HepG2 (cell line): ENCODE measurements at regions not wholly inside any gene's neighbourhood (a gene's known extent, or its start where the extent isn't known, plus 50 kb on each side); places are given as distances from the start of the nearest gene placed in this dataset.

Source experiments
- ATAC-seq: fragments of 200-7000 bp; cut with Tn5 transposase; 3 replicates; pipeline ENCODE4 v1.9.1; 2020; ENCODE audit warnings: mild to moderate bottlenecking, moderate library complexity
- BruUV-seq: library from RNA; stranded (reverse); fragments of 400-500 nt; replicated peaks from 2 replicates; lab custom pipeline; 2021; lab: Mats Ljungman, UMichigan
- CTCF ChIA-PET: fragments of 300-600 bp; formaldehyde crosslinking; extraction: SDS; loops from one replicate; lab custom pipeline; 2021; ENCODE audit warnings: low total read pairs, inconsistent platforms, low intra/inter-chr PET ratio; lab: Yijun Ruan, JAX
- POLR2A ChIA-PET: fragments of 350-600 bp; sonication (Branson Sonifier 250); formaldehyde crosslinking; loops from one replicate; lab custom pipeline; 2020; ENCODE audit warnings: antibody characterized with exemption, inconsistent platforms; lab: Yijun Ruan, JAX
- DNase-seq: peaks from one replicate; pipeline ENCODE4 v3.0.0-alpha.2; 2015; ENCODE audit warnings: low spot score
- FAIRE-seq: peaks from 3 replicates; lab custom pipeline; 2011; peaks lifted over from hg19 to GRCh38; lab: Jason Lieb, UNC
- H2AFZ ChIP-seq: one replicate; pipeline ENCODE4 v1.6.1; 2011; ENCODE audit warnings: low read length, inconsistent platforms
- H3K27ac ChIP-seq: fragments of 300-600 bp; 3 replicates; pipeline ENCODE4 v1.8.0; 2011; ENCODE audit warnings: mixed run types, mild to moderate bottlenecking, mixed read lengths, low read length, inconsistent platforms; ENCODE audit not compliant: insufficient read depth; ENCODE audit errors: extremely low read length
- H3K27me3 ChIP-seq, 2 experiments: fragments of 200-600 bp in 1 of 2; 2 replicates in 1 of 2; 3 replicates in 1 of 2; pipeline versions ENCODE4 v1.6.0 to v1.8.0; 2011; ENCODE audit warnings: low read length in 2 of 2, mild to moderate bottlenecking in 2 of 2, moderate library complexity in 2 of 2, inconsistent platforms in 1 of 2; ENCODE audit not compliant: insufficient read depth in 2 of 2, control insufficient read depth in 1 of 2
- H3K36me3 ChIP-seq, 2 experiments: fragments of 200-600 bp in 1 of 2; replicated peaks in 1 of 2; 2 replicates in 1 of 2; 3 replicates in 1 of 2; pipeline versions ENCODE4 v1.5.1 to v1.8.0; 2011; ENCODE audit warnings: low read length in 2 of 2, inconsistent platforms in 1 of 2; ENCODE audit not compliant: insufficient read depth in 2 of 2, control insufficient read depth in 1 of 2
- H3K4me1 ChIP-seq: 2 replicates; pipeline ENCODE4 v1.5.1; 2012; ENCODE audit warnings: low read length, inconsistent platforms; ENCODE audit not compliant: insufficient read depth
- H3K4me2 ChIP-seq: 2 replicates; pipeline ENCODE4 v1.6.0; 2011; ENCODE audit warnings: low read depth, low read length, inconsistent platforms
- H3K4me3 ChIP-seq, 3 experiments: fragments of 200-600 bp in 1 of 3; sonication (generic), shearing (Covaris generic) in 1 of 3; replicated peaks in 1 of 3; 2 replicates each; pipeline ENCODE4 v1.5.1; 2011 to 2016; ENCODE audit warnings: low read length in 3 of 3, inconsistent platforms in 2 of 3, low read depth in 2 of 3, mild to moderate bottlenecking in 2 of 3, control low read depth in 1 of 3, mixed read lengths in 1 of 3; ENCODE audit not compliant: insufficient read depth in 1 of 3
- H3K79me2 ChIP-seq: one replicate; pipeline ENCODE4 v1.6.1; 2011; ENCODE audit warnings: low read length, inconsistent platforms; ENCODE audit not compliant: insufficient read depth
- H3K9ac ChIP-seq: 2 replicates; pipeline ENCODE4 v1.6.0; 2011; ENCODE audit warnings: mild to moderate bottlenecking, low read depth, low read length, inconsistent platforms; ENCODE audit not compliant: insufficient read depth
- H3K9me3 ChIP-seq: 2 replicates; pipeline ENCODE4 v1.5.1; 2012; ENCODE audit warnings: mild to moderate bottlenecking, low read length
- H4K20me1 ChIP-seq: 2 replicates; pipeline ENCODE4 v1.6.0; 2011; ENCODE audit warnings: inconsistent platforms, mild to moderate bottlenecking, low read length, moderate library complexity; ENCODE audit not compliant: insufficient read depth
- ADNP ChIP-seq: sonication (generic); formaldehyde crosslinking; IDR thresholded peaks from 2 replicates; pipeline ENCODE4 v1.4.0; 2020; ENCODE audit warnings: missing genetic modification reagents
- ARNT ChIP-seq: fragments of 450-650 bp; IDR thresholded peaks from 2 replicates; pipeline ENCODE4 v1.6.1; 2017
- ATF4 ChIP-seq, 2 experiments: fragments of 450-650 bp in 1 of 2; sonication (generic) in 1 of 2; formaldehyde crosslinking; IDR thresholded peaks; 2 replicates each; pipeline versions ENCODE4 v1.5.0 to v1.8.0; 2020 to 2022; ENCODE audit warnings: mild to moderate bottlenecking in 1 of 2, missing genetic modification reagents in 1 of 2
- FOXO1 ChIP-seq: sonication (generic); formaldehyde crosslinking; IDR thresholded peaks from 2 replicates; pipeline ENCODE4 v1.4.0; 2020; ENCODE audit warnings: missing genetic modification reagents
- HIVEP1 ChIP-seq: sonication (generic); formaldehyde crosslinking; IDR thresholded peaks from 2 replicates; pipeline ENCODE4 v1.4.0; 2020; ENCODE audit warnings: mild to moderate bottlenecking, missing genetic modification reagents
- KDM4B ChIP-seq: sonication (generic); formaldehyde crosslinking; IDR thresholded peaks from 2 replicates; pipeline ENCODE4 v1.4.0; 2020; ENCODE audit warnings: missing genetic modification reagents
- SATB2 ChIP-seq: sonication (generic); formaldehyde crosslinking; IDR thresholded peaks from 2 replicates; pipeline ENCODE4 v1.5.0; 2020; ENCODE audit warnings: missing genetic modification reagents
- SIN3A ChIP-seq: IDR thresholded peaks from 2 replicates; pipeline ENCODE4 v1.6.1; 2011; ENCODE audit warnings: low read depth, mild to moderate bottlenecking, control low read depth, low read length, borderline replicate concordance
- SP2 ChIP-seq: sonication (generic); formaldehyde crosslinking; IDR thresholded peaks from 2 replicates; pipeline ENCODE4 v1.5.1; 2020; ENCODE audit warnings: mild to moderate bottlenecking, missing genetic modification reagents
- TFDP2 ChIP-seq: sonication (generic); formaldehyde crosslinking; IDR thresholded peaks from 2 replicates; pipeline ENCODE4 v1.4.0; 2020; ENCODE audit warnings: missing genetic modification reagents
- ZBTB49 ChIP-seq: sonication (generic); formaldehyde crosslinking; IDR thresholded peaks from 2 replicates; pipeline ENCODE4 v1.4.0; 2020; ENCODE audit warnings: missing genetic modification reagents, borderline replicate concordance
- ZNF841 ChIP-seq: sonication (generic); formaldehyde crosslinking; IDR thresholded peaks from 2 replicates; pipeline ENCODE4 v1.8.1; 2023; ENCODE audit warnings: missing genetic modification reagents, borderline replicate concordance
- in situ Hi-C: cut with HindIII; loops from 2 replicates; pipeline ENCODE4 v1.10.0; 2017; ENCODE audit warnings: low pct_unique_long_range_greater_than_20kb; ENCODE audit not compliant: extremely low pct_ligation_motif_present
- intact Hi-C: fragments of 100-400 bp; cut with micrococcal nuclease; formaldehyde crosslinking; loops from one replicate; pipeline ENCODE4 v1.10.0; 2022; ENCODE audit not compliant: unreplicated experiment
- TF ChIP-seq, protein P1 (sequence below): sonication (generic); formaldehyde crosslinking; IDR thresholded peaks from 2 replicates; pipeline ENCODE4 v1.8.0; 2022; ENCODE audit warnings: missing genetic modification reagents, mild to moderate bottlenecking, borderline replicate concordance
- TF ChIP-seq, protein P2 (sequence below): IDR thresholded peaks from 2 replicates; pipeline ENCODE4 v1.6.1; 2016; ENCODE audit warnings: low read depth, borderline replicate concordance
- TF ChIP-seq, protein P3 (sequence below): sonication (generic); formaldehyde crosslinking; IDR thresholded peaks from 2 replicates; pipeline ENCODE4 v1.8.1; 2023; ENCODE audit warnings: mild to moderate bottlenecking, missing genetic modification reagents, borderline replicate concordance
- TF ChIP-seq, protein P4 (sequence below): sonication (generic); formaldehyde crosslinking; IDR thresholded peaks from 2 replicates; pipeline ENCODE4 v1.4.0; 2020; ENCODE audit warnings: low read depth, mild to moderate bottlenecking, missing genetic modification reagents

GRCh38 chrX:39497702-39498265, 600.0 kb downstream of the BCOR start (continued):
- TF ChIP-seq ZBTB49 (CRISPR knock-in tag): no peak

GRCh38 chrX:39499996-39500395, 597.8 kb downstream of the BCOR start:
- CTCF ChIA-PET: no interaction called here
- no peak overlapping the region for H3K27ac ChIP-seq
- BruUV-seq: no TSS peak

More at GRCh38 chrX:39499996-39500395, 597.8 kb downstream of the BCOR start:
- FAIRE-seq (no peak), ATAC-seq (no peak), DNase-seq (no peak)
- no peak overlapping the region for H2AFZ ChIP-seq
- H3K4me3 ChIP-seq: no peak overlapping the region
- H3K9me3 ChIP-seq: no peaks in the 10 kb centered on the region
- no peak overlapping the region for H3K9ac ChIP-seq
- TF ChIP-seq ATF4 (CRISPR knock-in tag; IDR thresholded peaks at IDR 0.05) (no peak), ZNF841 (no peak), ARNT (no peak), HIVEP1 (CRISPR knock-in tag) (no peak), SP2 (CRISPR knock-in tag) (no peak), ADNP (no peak), SIN3A (no peak), TFDP2 (no peak), KDM4B (CRISPR knock-in tag) (no peak), FOXO1 (CRISPR knock-in tag) (no peak), SATB2 (CRISPR knock-in tag) (no peak)
- TF ChIP-seq, protein P1, sequence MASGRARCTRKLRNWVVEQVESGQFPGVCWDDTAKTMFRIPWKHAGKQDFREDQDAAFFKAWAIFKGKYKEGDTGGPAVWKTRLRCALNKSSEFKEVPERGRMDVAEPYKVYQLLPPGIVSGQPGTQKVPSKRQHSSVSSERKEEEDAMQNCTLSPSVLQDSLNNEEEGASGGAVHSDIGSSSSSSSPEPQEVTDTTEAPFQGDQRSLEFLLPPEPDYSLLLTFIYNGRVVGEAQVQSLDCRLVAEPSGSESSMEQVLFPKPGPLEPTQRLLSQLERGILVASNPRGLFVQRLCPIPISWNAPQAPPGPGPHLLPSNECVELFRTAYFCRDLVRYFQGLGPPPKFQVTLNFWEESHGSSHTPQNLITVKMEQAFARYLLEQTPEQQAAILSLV (CRISPR knock-in tag): no peak
- TF ChIP-seq, protein P2, sequence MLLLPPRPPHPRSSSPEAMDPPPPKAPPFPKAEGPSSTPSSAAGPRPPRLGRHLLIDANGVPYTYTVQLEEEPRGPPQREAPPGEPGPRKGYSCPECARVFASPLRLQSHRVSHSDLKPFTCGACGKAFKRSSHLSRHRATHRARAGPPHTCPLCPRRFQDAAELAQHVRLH (CRISPR knock-in tag): no peak
- TF ChIP-seq, protein P3, sequence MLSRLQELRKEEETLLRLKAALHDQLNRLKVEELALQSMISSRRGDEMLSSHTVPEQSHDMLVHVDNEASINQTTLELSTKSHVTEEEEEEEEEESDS (CRISPR knock-in tag): no peak
- TF ChIP-seq, protein P4, sequence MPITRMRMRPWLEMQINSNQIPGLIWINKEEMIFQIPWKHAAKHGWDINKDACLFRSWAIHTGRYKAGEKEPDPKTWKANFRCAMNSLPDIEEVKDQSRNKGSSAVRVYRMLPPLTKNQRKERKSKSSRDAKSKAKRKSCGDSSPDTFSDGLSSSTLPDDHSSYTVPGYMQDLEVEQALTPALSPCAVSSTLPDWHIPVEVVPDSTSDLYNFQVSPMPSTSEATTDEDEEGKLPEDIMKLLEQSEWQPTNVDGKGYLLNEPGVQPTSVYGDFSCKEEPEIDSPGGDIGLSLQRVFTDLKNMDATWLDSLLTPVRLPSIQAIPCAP (CRISPR knock-in tag): no peak
- intact Hi-C loops: no loop called here
- H4K20me1 ChIP-seq: no peaks in the 10 kb centered on the region
- no peaks in the 10 kb centered on the region for H3K79me2 ChIP-seq
- no peaks in the 10 kb centered on the region for H3K4me1 ChIP-seq
- in situ Hi-C loops: no loop called here
- H3K27me3 ChIP-seq: no peaks in the 10 kb centered on the region
- H3K4me2 ChIP-seq: no peak overlapping the region
- no peaks in the 10 kb centered on the region for H3K36me3 ChIP-seq
- POLR2A ChIA-PET: no interaction called here
